MM.1S (cell line): ENCODE measurements at regions not wholly inside any gene's neighbourhood (a gene's known extent, or its start where the extent isn't known, plus 50 kb on each side); places are given as distances from the start of the nearest gene placed in this dataset.

Experiments used
- DNase-seq: peaks from one replicate; pipeline ENCODE4 v3.0.0-alpha.2; 2015
- H2AFZ ChIP-seq: fragments of 300-600 bp; sonication (generic); 2 replicates; pipeline ENCODE4 v1.6.0; 2016; ENCODE audit warnings: antibody characterized with exemption, low read length
- H3F3A ChIP-seq: fragments of 300-600 bp; sonication (generic); 2 replicates; pipeline ENCODE4 v1.6.1; 2016; ENCODE audit warnings: mild to moderate bottlenecking, antibody characterized with exemption, low read length, moderate library complexity, mixed read lengths; ENCODE audit not compliant: insufficient read depth
- H3K27ac ChIP-seq: fragments of 300-600 bp; sonication (generic); 2 replicates; pipeline ENCODE4 v1.5.1; 2016; ENCODE audit warnings: mild to moderate bottlenecking, low read length
- H3K27me3 ChIP-seq: fragments of 300-600 bp; sonication (generic); replicated peaks from 2 replicates; pipeline ENCODE4 v1.6.0; 2016; ENCODE audit warnings: low read length; ENCODE audit not compliant: insufficient read depth
- H3K36me3 ChIP-seq: fragments of 300-600 bp; sonication (generic); replicated peaks from 2 replicates; pipeline ENCODE4 v1.6.1; 2016; ENCODE audit warnings: mild to moderate bottlenecking, low read length, mixed read lengths; ENCODE audit not compliant: insufficient read depth
- H3K4me1 ChIP-seq: fragments of 300-600 bp; sonication (generic); 2 replicates; pipeline ENCODE4 v1.6.1; 2016; ENCODE audit warnings: low read length, mixed read lengths
- H3K4me2 ChIP-seq: fragments of 300-600 bp; sonication (generic); 2 replicates; pipeline ENCODE4 v1.6.0; 2016; ENCODE audit warnings: low read depth, low read length
- H3K4me3 ChIP-seq: fragments of 300-600 bp; sonication (generic); 2 replicates; pipeline ENCODE4 v1.5.1; 2016; ENCODE audit warnings: low read length, mixed read lengths
- H3K79me2 ChIP-seq: fragments of 300-600 bp; sonication (generic); 2 replicates; pipeline ENCODE4 v1.6.1; 2016; ENCODE audit warnings: mixed run types, low read length, mixed read lengths
- H3K9ac ChIP-seq: fragments of 300-600 bp; sonication (generic); 2 replicates; pipeline ENCODE4 v1.6.1; 2016; ENCODE audit warnings: low read length, mixed read lengths
- H3K9me2 ChIP-seq: fragments of 300-600 bp; sonication (generic); replicated peaks from 2 replicates; pipeline ENCODE4 v1.6.1; 2016; ENCODE audit warnings: mild to moderate bottlenecking, low read length, mixed read lengths; ENCODE audit not compliant: insufficient read depth
- H3K9me3 ChIP-seq: fragments of 300-600 bp; sonication (generic); replicated peaks from 2 replicates; pipeline ENCODE4 v1.6.1; 2016; ENCODE audit warnings: mild to moderate bottlenecking, low read length, mixed read lengths; ENCODE audit not compliant: insufficient read depth
- H4K20me1 ChIP-seq: fragments of 300-600 bp; sonication (generic); 2 replicates; pipeline ENCODE4 v1.6.1; 2016; ENCODE audit warnings: mild to moderate bottlenecking, low read length, moderate library complexity, mixed read lengths; ENCODE audit not compliant: insufficient read depth
- EZH2 ChIP-seq: fragments of 300-600 bp; sonication (generic); optimal IDR thresholded peaks from 2 replicates; pipeline ENCODE3; 2017; ENCODE audit warnings: low read depth, mild to moderate bottlenecking, antibody characterized with exemption, low read length, mixed read lengths
- EZH2phosphoT487 ChIP-seq: fragments of 300-600 bp; sonication (generic); IDR thresholded peaks from 2 replicates; pipeline ENCODE4 v1.6.1; 2018; ENCODE audit warnings: antibody characterized with exemption, low read length
- TF ChIP-seq, protein P1 (sequence below): fragments of 300-600 bp; sonication (generic); IDR thresholded peaks from 2 replicates; pipeline ENCODE4 v1.5.1; 2016; ENCODE audit warnings: antibody characterized with exemption, low read length, mixed read lengths

DNA sequence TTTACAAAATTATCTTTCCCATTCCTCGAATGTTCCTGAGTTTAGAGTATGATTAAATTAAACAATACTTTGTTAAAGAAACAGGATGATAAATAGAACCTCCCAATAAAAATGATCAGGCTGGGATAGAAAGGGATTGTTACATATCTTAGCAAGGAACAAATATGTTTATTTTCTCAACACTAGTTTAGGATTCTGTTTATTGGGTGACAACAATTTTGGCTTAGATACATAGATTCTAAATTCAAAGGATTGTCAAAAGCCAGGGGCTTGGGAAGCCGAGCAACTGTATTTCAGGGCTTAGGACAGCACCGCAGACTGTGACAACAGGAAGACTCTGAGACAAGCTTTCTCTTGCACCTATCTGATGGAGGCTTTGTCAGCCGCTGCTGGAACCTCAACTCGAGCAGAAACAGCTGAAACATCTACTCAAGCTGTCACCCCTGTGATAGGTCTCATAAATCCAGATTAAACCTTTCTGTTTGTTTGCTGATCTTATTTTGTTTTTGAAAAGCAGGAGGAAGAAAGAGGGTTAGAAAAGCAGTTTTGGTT, 562.8 kb upstream of the ZFHX3 start:
- H3K4me1 ChIP-seq, result no peaks in the 10 kb centered on the region
- DNase-seq, result no peak
- H3K27ac ChIP-seq, result no peak overlapping the region
- H3K9ac ChIP-seq, result no peak overlapping the region
- no peaks in the 10 kb centered on the region for H3K36me3 ChIP-seq
- H3K9me2 ChIP-seq, result no peaks in the 10 kb centered on the region
- no peaks in the 10 kb centered on the region for H3K27me3 ChIP-seq
- H3K4me3 ChIP-seq, result no peak overlapping the region
- no peak for TF ChIP-seq EZH2phosphoT487
- no peak for TF ChIP-seq EZH2
- TF ChIP-seq, protein P1, sequence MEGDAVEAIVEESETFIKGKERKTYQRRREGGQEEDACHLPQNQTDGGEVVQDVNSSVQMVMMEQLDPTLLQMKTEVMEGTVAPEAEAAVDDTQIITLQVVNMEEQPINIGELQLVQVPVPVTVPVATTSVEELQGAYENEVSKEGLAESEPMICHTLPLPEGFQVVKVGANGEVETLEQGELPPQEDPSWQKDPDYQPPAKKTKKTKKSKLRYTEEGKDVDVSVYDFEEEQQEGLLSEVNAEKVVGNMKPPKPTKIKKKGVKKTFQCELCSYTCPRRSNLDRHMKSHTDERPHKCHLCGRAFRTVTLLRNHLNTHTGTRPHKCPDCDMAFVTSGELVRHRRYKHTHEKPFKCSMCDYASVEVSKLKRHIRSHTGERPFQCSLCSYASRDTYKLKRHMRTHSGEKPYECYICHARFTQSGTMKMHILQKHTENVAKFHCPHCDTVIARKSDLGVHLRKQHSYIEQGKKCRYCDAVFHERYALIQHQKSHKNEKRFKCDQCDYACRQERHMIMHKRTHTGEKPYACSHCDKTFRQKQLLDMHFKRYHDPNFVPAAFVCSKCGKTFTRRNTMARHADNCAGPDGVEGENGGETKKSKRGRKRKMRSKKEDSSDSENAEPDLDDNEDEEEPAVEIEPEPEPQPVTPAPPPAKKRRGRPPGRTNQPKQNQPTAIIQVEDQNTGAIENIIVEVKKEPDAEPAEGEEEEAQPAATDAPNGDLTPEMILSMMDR, result no peak
- no peak overlapping the region for H3K4me2 ChIP-seq
- no peak overlapping the region for H2AFZ ChIP-seq
- no peaks in the 10 kb centered on the region for H3F3A ChIP-seq
- H3K79me2 ChIP-seq, result no peaks in the 10 kb centered on the region
- no peaks in the 10 kb centered on the region for H4K20me1 ChIP-seq
- H3K9me3 ChIP-seq, result no peaks in the 10 kb centered on the region

DNA sequence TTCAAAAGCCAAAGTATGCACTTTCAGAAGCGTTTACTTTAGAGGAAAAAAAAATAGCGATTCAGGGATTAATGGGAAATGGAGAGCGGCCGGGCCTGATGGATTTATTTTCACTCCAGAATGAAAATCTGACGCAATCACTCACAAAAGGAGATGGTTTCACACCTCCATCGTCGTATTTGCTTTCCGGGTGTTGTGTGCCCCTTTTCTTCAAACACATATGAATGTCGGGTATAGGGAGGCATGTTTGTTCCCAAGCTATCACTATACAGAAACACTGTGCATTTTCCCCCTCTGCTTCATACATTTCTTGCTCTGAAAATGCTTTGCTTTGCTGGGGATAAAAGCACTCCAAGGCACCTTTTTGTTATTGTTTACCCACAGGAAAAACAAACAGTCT, 562.2 kb upstream of the ZFHX3 start:
- H3K4me1 ChIP-seq, result no peaks in the 10 kb centered on the region
- no peak overlapping the region for H2AFZ ChIP-seq
- TF ChIP-seq, protein P1, result no peak
- TF ChIP-seq EZH2phosphoT487, result no peak
- TF ChIP-seq EZH2, result no peak
- H3F3A ChIP-seq, result no peaks in the 10 kb centered on the region
- H3K79me2 ChIP-seq, result no peaks in the 10 kb centered on the region
- no peak overlapping the region for H3K4me2 ChIP-seq
- no peaks in the 10 kb centered on the region for H3K36me3 ChIP-seq
- no peak overlapping the region for H3K4me3 ChIP-seq
- H3K9ac ChIP-seq, result no peak overlapping the region
- H3K27me3 ChIP-seq, result no peaks in the 10 kb centered on the region
- H3K9me2 ChIP-seq, result no peaks in the 10 kb centered on the region
- H3K9me3 ChIP-seq, result no peaks in the 10 kb centered on the region
- H3K27ac ChIP-seq, result no peak overlapping the region
- no peaks in the 10 kb centered on the region for H4K20me1 ChIP-seq
- DNase-seq, result no peak

DNA sequence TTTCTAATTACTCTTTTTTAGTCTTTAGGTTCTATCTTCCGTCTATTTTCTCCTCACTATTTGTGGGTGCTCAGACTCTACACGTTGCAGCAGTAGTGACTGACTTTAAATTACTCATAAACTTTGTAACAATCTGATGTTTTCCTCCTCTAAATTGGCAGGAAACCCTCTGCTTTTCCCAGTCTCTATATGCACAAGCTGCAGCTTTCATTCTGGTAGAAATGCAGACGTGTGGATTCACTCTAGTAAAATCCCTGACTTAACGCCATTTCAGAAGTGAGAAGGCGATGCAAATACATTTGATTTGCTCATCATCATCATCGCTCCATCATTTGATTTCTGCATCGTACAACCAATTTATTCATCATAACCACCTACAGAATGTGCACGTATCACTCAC, 561.0 kb upstream of the ZFHX3 start:
- Histone ChIP-seq H3K4me2 (no peak overlapping the region), H3K4me3 (no peak overlapping the region), H2AFZ (no peak overlapping the region), H3K9me2 (no peaks in the 10 kb centered on the region), H3K4me1 (no peaks in the 10 kb centered on the region), H4K20me1 (no peaks in the 10 kb centered on the region), H3K36me3 (no peaks in the 10 kb centered on the region), H3K27ac (no peak overlapping the region), H3K9ac (no peak overlapping the region), H3K27me3 (no peaks in the 10 kb centered on the region), H3F3A (no peaks in the 10 kb centered on the region), H3K9me3 (no peaks in the 10 kb centered on the region), H3K79me2 (no peaks in the 10 kb centered on the region)
- TF ChIP-seq, protein P1, result no peak
- TF ChIP-seq EZH2phosphoT487 (no peak), EZH2 (no peak)
- DNase-seq, result no peak
